IMR-90 (cell line): ENCODE measurements at regions not wholly inside any gene's neighbourhood (a gene's known extent, or its start where the extent isn't known, plus 50 kb on each side); places are given as distances from the start of the nearest gene placed in this dataset.

Experiments
- ATAC-seq: fragments of 200-7000 bp; cut with Tn5 transposase; 2 replicates; pipeline ENCODE4 v1.9.1; 2020; ENCODE audit warnings: low read depth, mild to moderate bottlenecking, moderate library complexity
- BruUV-seq: library from RNA; stranded (reverse); fragments of 400-500 nt; replicated peaks from 2 replicates; lab custom pipeline; 2021; lab: Mats Ljungman, UMichigan
- CTCF ChIA-PET: fragments of 300-600 bp; formaldehyde crosslinking; extraction: SDS; loops from one replicate; lab custom pipeline; 2021; ENCODE audit warnings: antibody characterized with exemption; lab: Yijun Ruan, JAX
- POLR2A ChIA-PET: fragments of 300-600 bp; sonication (Branson Sonifier 250); formaldehyde crosslinking; loops from one replicate; lab custom pipeline; 2022; ENCODE audit warnings: antibody characterized with exemption; ENCODE audit not compliant: unreplicated experiment; lab: Charles Lee
- DNase-seq: peaks from one replicate; pipeline ENCODE4 v3.0.0; 2013
- H2AFZ ChIP-seq: replicated peaks from 2 replicates; pipeline ENCODE3; 2013; ENCODE audit warnings: low read length, mild to moderate bottlenecking; ENCODE audit not compliant: poor library complexity
- H2AK5ac ChIP-seq: 2 replicates; pipeline ENCODE4 v1.6.1; 2013; ENCODE audit warnings: low read depth, low read length, inconsistent platforms
- H2AK9ac ChIP-seq: replicated peaks from 2 replicates; pipeline ENCODE3; 2013; ENCODE audit warnings: mild to moderate bottlenecking, low read depth, low read length, moderate library complexity; ENCODE audit not compliant: poor library complexity
- H2BK120ac ChIP-seq: 2 replicates; pipeline ENCODE4 v1.6.1; 2013; ENCODE audit warnings: low read depth, low read length, inconsistent platforms
- H2BK15ac ChIP-seq: 3 replicates; pipeline ENCODE4 v1.6.1; 2013; ENCODE audit warnings: low read depth, low read length, inconsistent platforms
- H2BK20ac ChIP-seq: 2 replicates; pipeline ENCODE4 v1.6.1; 2013; ENCODE audit warnings: low read depth, mild to moderate bottlenecking, inconsistent platforms, low read length, moderate library complexity
- H2BK5ac ChIP-seq: 2 replicates; pipeline ENCODE4 v1.6.1; 2013; ENCODE audit warnings: mild to moderate bottlenecking, low read depth, low read length, inconsistent platforms; ENCODE audit not compliant: poor library complexity, severe bottlenecking
- H3K14ac ChIP-seq: replicated peaks from 2 replicates; pipeline ENCODE4 v1.6.1; 2013; ENCODE audit warnings: low read depth, low read length, inconsistent platforms
- H3K18ac ChIP-seq: 2 replicates; pipeline ENCODE4 v1.6.1; 2013; ENCODE audit warnings: low read depth, low read length, control low read depth
- H3K23ac ChIP-seq: 2 replicates; pipeline ENCODE4 v1.6.1; 2013; ENCODE audit warnings: low read depth, low read length, inconsistent platforms
- H3K27ac ChIP-seq: 2 replicates; pipeline ENCODE4 v1.5.1; 2013; ENCODE audit warnings: mild to moderate bottlenecking, control low read depth, low read length; ENCODE audit not compliant: insufficient read depth
- H3K27me3 ChIP-seq: 2 replicates; pipeline ENCODE4 v1.6.1; 2013; ENCODE audit warnings: low read length; ENCODE audit not compliant: control insufficient read depth, insufficient read depth
- H3K36me3 ChIP-seq: 2 replicates; pipeline ENCODE4 v1.6.1; 2013; ENCODE audit warnings: low read length, mixed read lengths; ENCODE audit not compliant: control insufficient read depth, insufficient read depth
- H3K4ac ChIP-seq: 2 replicates; pipeline ENCODE4 v1.6.1; 2013; ENCODE audit warnings: low read depth, low read length, inconsistent platforms
- H3K4me1 ChIP-seq: 2 replicates; pipeline ENCODE4 v1.6.1; 2013; ENCODE audit warnings: low read length, mixed read lengths; ENCODE audit not compliant: control insufficient read depth, insufficient read depth
- H3K4me2 ChIP-seq: 2 replicates; pipeline ENCODE4 v1.6.1; 2013; ENCODE audit warnings: low read depth, mild to moderate bottlenecking, control low read depth, low read length, moderate library complexity
- H3K4me3 ChIP-seq: 2 replicates; pipeline ENCODE4 v1.5.1; 2013; ENCODE audit warnings: low read depth, mild to moderate bottlenecking, control low read depth, low read length, moderate library complexity; ENCODE audit not compliant: insufficient read depth
- H3K56ac ChIP-seq: 2 replicates; pipeline ENCODE4 v1.6.1; 2013; ENCODE audit warnings: low read length, inconsistent platforms; ENCODE audit not compliant: insufficient read depth; ENCODE audit errors: extremely low read depth
- H3K79me1 ChIP-seq, 2 experiments: 2 replicates each; pipeline ENCODE4 v1.6.1; 2013; ENCODE audit warnings: low read length in 2 of 2, inconsistent platforms in 1 of 2, low read depth in 1 of 2
- H3K9ac ChIP-seq: 2 replicates; pipeline ENCODE4 v1.6.1; 2013; ENCODE audit warnings: low read depth, low read length, control low read depth
- H3K9me1 ChIP-seq: 2 replicates; pipeline ENCODE4 v1.6.1; 2013; ENCODE audit warnings: low read length, inconsistent platforms; ENCODE audit not compliant: insufficient read depth
- H3K9me3 ChIP-seq: 2 replicates; pipeline ENCODE4 v1.6.1; 2013; ENCODE audit warnings: low read length; ENCODE audit not compliant: control insufficient read depth, insufficient read depth
- H4K20me1 ChIP-seq: 2 replicates; pipeline ENCODE4 v1.6.1; 2013; ENCODE audit warnings: low read length, inconsistent platforms; ENCODE audit not compliant: insufficient read depth
- H4K5ac ChIP-seq: 2 replicates; pipeline ENCODE4 v1.6.1; 2013; ENCODE audit warnings: mild to moderate bottlenecking, low read depth, low read length, control low read depth
- H4K8ac ChIP-seq, 2 experiments: 2 replicates each; pipeline ENCODE4 v1.6.1; 2013; ENCODE audit warnings: low read depth in 2 of 2, low read length in 2 of 2, control low read depth in 1 of 2, inconsistent platforms in 1 of 2
- H4K91ac ChIP-seq: 2 replicates; pipeline ENCODE4 v1.6.1; 2013; ENCODE audit warnings: low read depth, low read length, inconsistent platforms; ENCODE audit not compliant: insufficient read depth
- CHD1 ChIP-seq: IDR thresholded peaks from 2 replicates; pipeline ENCODE4 v1.6.1; 2012; ENCODE audit warnings: low read depth, low read length, improper control_type of control experiment
- MAZ ChIP-seq: IDR thresholded peaks from 2 replicates; pipeline ENCODE4 v1.6.1; 2012; ENCODE audit warnings: low read depth, mild to moderate bottlenecking, low read length, improper control_type of control experiment, moderate library complexity, borderline replicate concordance
- POLR2A ChIP-seq: IDR thresholded peaks from 2 replicates; pipeline ENCODE4 v1.6.1; 2012; ENCODE audit warnings: mild to moderate bottlenecking, low read depth, low read length
- WGBS, 2 experiments: methylation state at CpG; one replicate each; pipeline versions ENCODE4 v1.1.5 to v1.1.7; 2013; ENCODE audit warnings: missing lambda C conversion rate in 2 of 2; ENCODE audit not compliant: insufficient read length in 1 of 2; ENCODE audit errors: extremely low coverage in 2 of 2; 5-methylcytosine and 5-hydroxymethylcytosine counted together
- dilution Hi-C: fragments of 300-500 bp; cut with HindIII; formaldehyde crosslinking; loops from one replicate; pipeline ENCODE4 v1.14.3; 2018; ENCODE audit warnings: low sequenced_read_pairs; ENCODE audit not compliant: unreplicated experiment
- in situ Hi-C: fragments of 300-500 bp; cut with MboI; formaldehyde crosslinking; loops from 3 replicates; pipeline ENCODE4 v1.14.3; 2019; ENCODE audit warnings: low sequenced_read_pairs, inconsistent platforms, mixed read lengths
- intact Hi-C: fragments of 100-400 bp; cut with micrococcal nuclease; formaldehyde crosslinking; loops from 2 replicates; pipeline ENCODE4 v1.10.0; 2022

- no peak overlapping the region for H2AK5ac ChIP-seq
- ChIA-PET CTCF (interaction anchor here (1.1 kb wide), 1 partner anchor 58 kb away, joined by 3 read pairs; no protein-coding TSS in a partner anchor), POLR2A (no interaction called here)
Observed at GRCh38 chr6:74044417-74045096, 348.6 kb downstream of the CD109 start.

More at GRCh38 chr6:74044417-74045096, 348.6 kb downstream of the CD109 start:
- in situ Hi-C loops: no loop called here
- Histone ChIP-seq H3K79me1 (no peaks in the 10 kb centered on the region), H2AK9ac (no peak overlapping the region), H2BK20ac (no peak overlapping the region), H3K23ac (no peak overlapping the region), H3K4ac (no peak overlapping the region), H3K18ac (no peak overlapping the region; the same call in 1 of the 2 replicates), H3K9me3 (peaks cover 2% of the 10 kb centered on the region; the same call in 1 of the 2 replicates), H4K91ac (no peak overlapping the region), H4K5ac (no peak overlapping the region; the same call in 1 of the 2 replicates), H3K4me1 (no peaks in the 10 kb centered on the region), H3K27ac (no peak overlapping the region), H2BK15ac (no peak overlapping the region), H3K9me1 (no peaks in the 10 kb centered on the region; the same call in 1 of the 2 replicates), H3K4me2 (no peak overlapping the region), H3K27me3 (no peaks in the 10 kb centered on the region), H2BK5ac (no peak overlapping the region), H2BK120ac (no peak overlapping the region), H3K14ac (peak overlapping the region; percentile 10; the same call in 1 of the 2 replicates), H4K20me1 (no peaks in the 10 kb centered on the region), H3K56ac (no peak overlapping the region), H4K8ac (peak overlapping the region in 1 of 2 experiments; percentile 25; a peak in 1 of 4 replicates), H3K9ac (no peak overlapping the region), H3K4me3 (no peak overlapping the region), H3K36me3 (no peaks in the 10 kb centered on the region), H2AFZ (no peak overlapping the region)
- dilution Hi-C loops: no loop called here
- peak; percentile 57 for DNase-seq
- intact Hi-C loops: no loop called here
- BruUV-seq: no TSS peak
- ATAC-seq: peak; percentile 48
- no CpG with 5 or more reads among the region's 3 CpGs for WGBS, 2 experiments
- TF ChIP-seq MAZ (no peak), CHD1 (no peak), POLR2A (no peak)
